K562 (cell line): ENCODE measurements at regions not wholly inside any gene's neighbourhood (a gene's known extent, or its start where the extent isn't known, plus 50 kb on each side); places are given as distances from the start of the nearest gene placed in this dataset.
A peak's percentile ranks its signal among the peaks of the same experiment; 100 is the strongest.

Source experiments
- ATF7 ChIP-seq: fragments of 450-650 bp; IDR thresholded peaks from 2 replicates; pipeline ENCODE4 v1.7.1; 2014; ENCODE audit warnings: mild to moderate bottlenecking, moderate library complexity
- C11orf30 ChIP-seq: fragments of 450-650 bp; IDR thresholded peaks from 2 replicates; pipeline ENCODE4 v1.6.1; 2016; ENCODE audit warnings: low read depth, mild to moderate bottlenecking
- CBFA2T3 ChIP-seq: fragments of 450-650 bp; IDR thresholded peaks from 2 replicates; pipeline ENCODE4 v1.6.1; 2017
- DACH1 ChIP-seq: fragments of 450-650 bp; IDR thresholded peaks from 2 replicates; pipeline ENCODE4 v1.6.1; 2018; ENCODE audit not compliant: partially characterized antibody
- ETV1 ChIP-seq: fragments of 450-650 bp; conservative IDR thresholded peaks from 2 replicates; pipeline ENCODE4 v1.6.1; 2016; ENCODE audit warnings: missing genetic modification characterization, control low read depth, low read depth, missing compliant biosample characterization
- FOSL1 ChIP-seq: fragments of 200-800 bp; sonication (Bioruptor generic); conservative IDR thresholded peaks from 2 replicates; pipeline ENCODE4 v1.6.1; 2016; ENCODE audit warnings: missing genetic modification characterization, missing compliant biosample characterization
- GATAD2B ChIP-seq: fragments of 450-650 bp; IDR thresholded peaks from 2 replicates; pipeline ENCODE4 v1.6.1; 2017; ENCODE audit warnings: mild to moderate bottlenecking, borderline replicate concordance
- HCFC1 ChIP-seq: IDR thresholded peaks from 2 replicates; pipeline ENCODE4 v1.6.1; 2012; ENCODE audit warnings: low read depth, low read length, improper control_type of control experiment
- HDAC1 ChIP-seq, 2 experiments: fragments of 450-650 bp; IDR thresholded peaks; 2 replicates each; pipeline ENCODE4 v1.6.1; 2016 to 2017; ENCODE audit warnings: inconsistent platforms in 1 of 2, mild to moderate bottlenecking in 1 of 2, moderate library complexity in 1 of 2
- JUND ChIP-seq, 2 experiments: IDR thresholded peaks; 2 replicates in 1 of 2; 3 replicates in 1 of 2; pipeline ENCODE4 v1.6.1; 2011; ENCODE audit warnings: borderline replicate concordance in 2 of 2, low read depth in 2 of 2, low read length in 2 of 2, improper control_type of control experiment in 1 of 2, missing biosample characterization in 1 of 2, missing genetic modification characterization in 1 of 2, missing genetic modification reagents in 1 of 2
- KAT2B ChIP-seq: IDR thresholded peaks from one replicate; pipeline ENCODE4 v1.6.1; 2012; ENCODE audit warnings: low read depth, mild to moderate bottlenecking, control low read depth, inconsistent platforms, low read length, moderate library complexity
- NCOA2 ChIP-seq, 2 experiments: fragments of 450-650 bp; IDR thresholded peaks; 2 replicates each; pipeline ENCODE4 v1.6.1; 2018; ENCODE audit warnings: mild to moderate bottlenecking in 2 of 2, moderate library complexity in 1 of 2; ENCODE audit not compliant: partially characterized antibody in 2 of 2
- NELFE ChIP-seq: IDR thresholded peaks from 2 replicates; pipeline ENCODE4 v1.6.1; 2011; ENCODE audit warnings: mild to moderate bottlenecking; ENCODE audit not compliant: insufficient read depth, insufficient read length
- NFATC3 ChIP-seq: fragments of 450-650 bp; IDR thresholded peaks from 2 replicates; pipeline ENCODE4 v1.6.1; 2017; ENCODE audit warnings: mild to moderate bottlenecking
- SMARCE1 ChIP-seq: fragments of 450-650 bp; IDR thresholded peaks from 2 replicates; pipeline ENCODE4 v1.7.1; 2016; ENCODE audit warnings: mild to moderate bottlenecking
- SNRNP70 ChIP-seq: fragments of 200-400 bp; formaldehyde crosslinking; optimal IDR thresholded peaks from 2 replicates; pipeline ENCODE3; 2017; ENCODE audit warnings: low read depth, low read length
- TAL1 ChIP-seq: fragments of 450-650 bp; IDR thresholded peaks from 2 replicates; pipeline ENCODE4 v1.6.1; 2016; ENCODE audit warnings: mild to moderate bottlenecking
- TFAM ChIP-seq: fragments of 250-450 bp; sonication (Bioruptor Pico); conservative IDR thresholded peaks from 2 replicates; pipeline ENCODE4 v1.5.0; 2021; ENCODE audit warnings: mild to moderate bottlenecking, moderate library complexity
- ZEB2 ChIP-seq: fragments of 450-650 bp; IDR thresholded peaks from 2 replicates; pipeline ENCODE4 v1.6.1; 2016
- ZMIZ1 ChIP-seq, 2 experiments: fragments of 150-350 bp in 1 of 2; IDR thresholded peaks; 2 replicates each; pipeline ENCODE4 v1.6.1; 2012 to 2016; ENCODE audit warnings: low read depth in 2 of 2, low read length in 2 of 2, mild to moderate bottlenecking in 1 of 2, moderate library complexity in 1 of 2
- ZNF217 ChIP-seq: sonication (generic); formaldehyde crosslinking; IDR thresholded peaks from 2 replicates; pipeline ENCODE4 v1.8.0; 2022; ENCODE audit warnings: mild to moderate bottlenecking, missing genetic modification reagents
- ZNF316 ChIP-seq: fragments of 450-650 bp; IDR thresholded peaks from 2 replicates; pipeline ENCODE4 v1.6.1; 2016
- ZNF444 ChIP-seq: fragments of 250-450 bp; sonication (Bioruptor Pico); IDR thresholded peaks from 2 replicates; pipeline ENCODE4 v1.4.0; 2020; ENCODE audit warnings: mild to moderate bottlenecking, moderate library complexity
- TF ChIP-seq, protein P1 (sequence below): fragments of 450-650 bp; IDR thresholded peaks from 2 replicates; pipeline ENCODE4 v1.6.1; 2018; ENCODE audit not compliant: partially characterized antibody

DNA sequence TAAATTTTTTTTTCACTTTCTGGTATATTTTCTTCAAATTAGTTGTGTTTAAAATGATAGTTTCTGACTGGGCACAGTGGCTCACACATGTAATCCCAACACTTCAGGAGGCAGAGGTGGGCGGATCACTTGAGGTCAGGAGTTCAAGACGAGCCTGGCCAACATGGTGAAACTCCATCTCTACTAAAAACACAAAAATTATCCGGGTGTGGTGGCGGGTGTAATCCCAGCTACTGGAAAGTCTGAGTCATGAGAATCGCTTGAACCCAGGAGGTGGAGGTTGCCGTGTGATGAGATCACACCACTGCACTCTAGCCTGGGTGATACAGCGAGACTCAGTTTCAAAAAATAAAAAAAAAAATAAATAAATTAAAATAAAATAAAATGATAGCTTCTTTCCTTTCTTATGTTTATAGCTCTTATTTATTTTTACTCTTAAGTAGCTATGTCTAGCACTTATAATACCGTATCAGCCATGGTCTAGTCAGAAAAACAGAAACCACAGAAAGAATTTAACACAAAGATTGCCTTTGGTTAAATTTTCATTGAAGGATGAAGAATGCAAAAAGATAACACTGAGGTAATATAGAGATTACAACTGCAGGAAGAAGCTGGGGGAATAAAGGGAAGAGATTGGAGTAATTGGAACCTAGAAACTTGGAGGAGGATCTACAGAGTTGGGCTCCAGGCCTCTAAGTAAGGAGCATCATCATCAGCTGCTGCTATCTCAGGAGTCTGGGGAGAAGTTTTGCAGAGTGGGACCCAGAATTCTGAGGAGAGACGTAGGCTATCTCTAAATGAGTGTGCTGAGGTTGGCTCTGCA is 54.7 kb upstream of the MBOAT2 start (continued):
- TF ChIP-seq JUND (IDR thresholded peaks at IDR 0.05; ENCODE audit: borderline replicate concordance, low read depth, low read length) (peak; percentile 91), JUND (tag; IDR thresholded peaks at IDR 0.05; ENCODE audit: borderline replicate concordance, low read depth, low read length) (peak; percentile 69; the same call in 2 of the 3 replicates), NCOA2 (IDR thresholded peaks at IDR 0.05; ENCODE audit: partially characterized antibody in 2 of 2) (no peak), HCFC1 (no peak), C11orf30 (peak; percentile 67), CBFA2T3 (peak; percentile 53), FOSL1 (peak; percentile 88), TAL1 (0 out of 2 replicates have a peak, but pooled peaks have one; percentile 10), ZMIZ1 (IDR thresholded peaks at IDR 0.05; ENCODE audit: low read depth in 2 of 2, low read length in 2 of 2) (no peak), ZNF444 (CRISPR knock-in tag) (no peak), ATF7 (peak; percentile 60; the same call in 1 of the 2 replicates), DACH1 (no peak), ZNF316 (peak; percentile 75), KAT2B (no peak), GATAD2B (no peak), SMARCE1 (peak; percentile 88), HDAC1 (IDR thresholded peaks at IDR 0.05) (no peak), ETV1 (tag) (no peak), ZNF217 (no peak), ZEB2 (no peak), TFAM (CRISPR knock-in tag) (no peak), NFATC3 (peak; percentile 98), NELFE (no peak), SNRNP70 (no peak)
- TF ChIP-seq, protein P1, sequence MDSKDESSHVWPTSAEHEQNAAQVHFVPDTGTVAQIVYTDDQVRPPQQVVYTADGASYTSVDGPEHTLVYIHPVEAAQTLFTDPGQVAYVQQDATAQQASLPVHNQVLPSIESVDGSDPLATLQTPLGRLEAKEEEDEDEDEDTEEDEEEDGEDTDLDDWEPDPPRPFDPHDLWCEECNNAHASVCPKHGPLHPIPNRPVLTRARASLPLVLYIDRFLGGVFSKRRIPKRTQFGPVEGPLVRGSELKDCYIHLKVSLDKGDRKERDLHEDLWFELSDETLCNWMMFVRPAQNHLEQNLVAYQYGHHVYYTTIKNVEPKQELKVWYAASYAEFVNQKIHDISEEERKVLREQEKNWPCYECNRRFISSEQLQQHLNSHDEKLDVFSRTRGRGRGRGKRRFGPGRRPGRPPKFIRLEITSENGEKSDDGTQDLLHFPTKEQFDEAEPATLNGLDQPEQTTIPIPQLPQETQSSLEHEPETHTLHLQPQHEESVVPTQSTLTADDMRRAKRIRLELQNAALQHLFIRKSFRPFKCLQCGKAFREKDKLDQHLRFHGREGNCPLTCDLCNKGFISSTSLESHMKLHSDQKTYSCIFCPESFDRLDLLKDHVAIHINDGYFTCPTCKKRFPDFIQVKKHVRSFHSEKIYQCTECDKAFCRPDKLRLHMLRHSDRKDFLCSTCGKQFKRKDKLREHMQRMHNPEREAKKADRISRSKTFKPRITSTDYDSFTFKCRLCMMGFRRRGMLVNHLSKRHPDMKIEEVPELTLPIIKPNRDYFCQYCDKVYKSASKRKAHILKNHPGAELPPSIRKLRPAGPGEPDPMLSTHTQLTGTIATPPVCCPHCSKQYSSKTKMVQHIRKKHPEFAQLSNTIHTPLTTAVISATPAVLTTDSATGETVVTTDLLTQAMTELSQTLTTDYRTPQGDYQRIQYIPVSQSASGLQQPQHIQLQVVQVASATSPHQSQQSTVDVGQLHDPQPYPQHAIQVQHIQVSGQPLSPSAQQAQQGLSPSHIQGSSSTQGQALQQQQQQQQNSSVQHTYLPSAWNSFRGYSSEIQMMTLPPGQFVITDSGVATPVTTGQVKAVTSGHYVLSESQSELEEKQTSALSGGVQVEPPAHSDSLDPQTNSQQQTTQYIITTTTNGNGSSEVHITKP: no peak
